IMR-90 (cell line): ENCODE measurements at regions not wholly inside any gene's neighbourhood (a gene's known extent, or its start where the extent isn't known, plus 50 kb on each side); places are given as distances from the start of the nearest gene placed in this dataset.

Source experiments
- ATAC-seq: fragments of 200-7000 bp; cut with Tn5 transposase; 2 replicates; pipeline ENCODE4 v1.9.1; 2020; ENCODE audit warnings: low read depth, mild to moderate bottlenecking, moderate library complexity
- BruUV-seq: library from RNA; stranded (reverse); fragments of 400-500 nt; replicated peaks from 2 replicates; lab custom pipeline; 2021; lab: Mats Ljungman, UMichigan
- CTCF ChIA-PET: fragments of 300-600 bp; formaldehyde crosslinking; extraction: SDS; loops from one replicate; lab custom pipeline; 2021; ENCODE audit warnings: antibody characterized with exemption; lab: Yijun Ruan, JAX
- POLR2A ChIA-PET: fragments of 300-600 bp; sonication (Branson Sonifier 250); formaldehyde crosslinking; loops from one replicate; lab custom pipeline; 2022; ENCODE audit warnings: antibody characterized with exemption; ENCODE audit not compliant: unreplicated experiment; lab: Charles Lee
- DNase-seq: peaks from one replicate; pipeline ENCODE4 v3.0.0; 2013
- H2AFZ ChIP-seq: replicated peaks from 2 replicates; pipeline ENCODE3; 2013; ENCODE audit warnings: low read length, mild to moderate bottlenecking; ENCODE audit not compliant: poor library complexity
- H2AK5ac ChIP-seq: 2 replicates; pipeline ENCODE4 v1.6.1; 2013; ENCODE audit warnings: low read depth, low read length, inconsistent platforms
- H2AK9ac ChIP-seq: replicated peaks from 2 replicates; pipeline ENCODE3; 2013; ENCODE audit warnings: mild to moderate bottlenecking, low read depth, low read length, moderate library complexity; ENCODE audit not compliant: poor library complexity
- H2BK120ac ChIP-seq: 2 replicates; pipeline ENCODE4 v1.6.1; 2013; ENCODE audit warnings: low read depth, low read length, inconsistent platforms
- H2BK15ac ChIP-seq: 3 replicates; pipeline ENCODE4 v1.6.1; 2013; ENCODE audit warnings: low read depth, low read length, inconsistent platforms
- H2BK20ac ChIP-seq: 2 replicates; pipeline ENCODE4 v1.6.1; 2013; ENCODE audit warnings: low read depth, mild to moderate bottlenecking, inconsistent platforms, low read length, moderate library complexity
- H2BK5ac ChIP-seq: 2 replicates; pipeline ENCODE4 v1.6.1; 2013; ENCODE audit warnings: mild to moderate bottlenecking, low read depth, low read length, inconsistent platforms; ENCODE audit not compliant: poor library complexity, severe bottlenecking
- H3K14ac ChIP-seq: replicated peaks from 2 replicates; pipeline ENCODE4 v1.6.1; 2013; ENCODE audit warnings: low read depth, low read length, inconsistent platforms
- H3K18ac ChIP-seq: 2 replicates; pipeline ENCODE4 v1.6.1; 2013; ENCODE audit warnings: low read depth, low read length, control low read depth
- H3K23ac ChIP-seq: 2 replicates; pipeline ENCODE4 v1.6.1; 2013; ENCODE audit warnings: low read depth, low read length, inconsistent platforms
- H3K27ac ChIP-seq: 2 replicates; pipeline ENCODE4 v1.5.1; 2013; ENCODE audit warnings: mild to moderate bottlenecking, control low read depth, low read length; ENCODE audit not compliant: insufficient read depth
- H3K27me3 ChIP-seq: 2 replicates; pipeline ENCODE4 v1.6.1; 2013; ENCODE audit warnings: low read length; ENCODE audit not compliant: control insufficient read depth, insufficient read depth
- H3K36me3 ChIP-seq: 2 replicates; pipeline ENCODE4 v1.6.1; 2013; ENCODE audit warnings: low read length, mixed read lengths; ENCODE audit not compliant: control insufficient read depth, insufficient read depth
- H3K4ac ChIP-seq: 2 replicates; pipeline ENCODE4 v1.6.1; 2013; ENCODE audit warnings: low read depth, low read length, inconsistent platforms
- H3K4me1 ChIP-seq: 2 replicates; pipeline ENCODE4 v1.6.1; 2013; ENCODE audit warnings: low read length, mixed read lengths; ENCODE audit not compliant: control insufficient read depth, insufficient read depth
- H3K4me2 ChIP-seq: 2 replicates; pipeline ENCODE4 v1.6.1; 2013; ENCODE audit warnings: low read depth, mild to moderate bottlenecking, control low read depth, low read length, moderate library complexity
- H3K4me3 ChIP-seq: 2 replicates; pipeline ENCODE4 v1.5.1; 2013; ENCODE audit warnings: low read depth, mild to moderate bottlenecking, control low read depth, low read length, moderate library complexity; ENCODE audit not compliant: insufficient read depth
- H3K56ac ChIP-seq: 2 replicates; pipeline ENCODE4 v1.6.1; 2013; ENCODE audit warnings: low read length, inconsistent platforms; ENCODE audit not compliant: insufficient read depth; ENCODE audit errors: extremely low read depth
- H3K79me1 ChIP-seq, 2 experiments: 2 replicates each; pipeline ENCODE4 v1.6.1; 2013; ENCODE audit warnings: low read length in 2 of 2, inconsistent platforms in 1 of 2, low read depth in 1 of 2
- H3K9ac ChIP-seq: 2 replicates; pipeline ENCODE4 v1.6.1; 2013; ENCODE audit warnings: low read depth, low read length, control low read depth
- H3K9me1 ChIP-seq: 2 replicates; pipeline ENCODE4 v1.6.1; 2013; ENCODE audit warnings: low read length, inconsistent platforms; ENCODE audit not compliant: insufficient read depth
- H3K9me3 ChIP-seq: 2 replicates; pipeline ENCODE4 v1.6.1; 2013; ENCODE audit warnings: low read length; ENCODE audit not compliant: control insufficient read depth, insufficient read depth
- H4K20me1 ChIP-seq: 2 replicates; pipeline ENCODE4 v1.6.1; 2013; ENCODE audit warnings: low read length, inconsistent platforms; ENCODE audit not compliant: insufficient read depth
- H4K5ac ChIP-seq: 2 replicates; pipeline ENCODE4 v1.6.1; 2013; ENCODE audit warnings: mild to moderate bottlenecking, low read depth, low read length, control low read depth
- H4K8ac ChIP-seq, 2 experiments: 2 replicates each; pipeline ENCODE4 v1.6.1; 2013; ENCODE audit warnings: low read depth in 2 of 2, low read length in 2 of 2, control low read depth in 1 of 2, inconsistent platforms in 1 of 2
- H4K91ac ChIP-seq: 2 replicates; pipeline ENCODE4 v1.6.1; 2013; ENCODE audit warnings: low read depth, low read length, inconsistent platforms; ENCODE audit not compliant: insufficient read depth
- POLR2A ChIP-seq: IDR thresholded peaks from 2 replicates; pipeline ENCODE4 v1.6.1; 2012; ENCODE audit warnings: mild to moderate bottlenecking, low read depth, low read length
- WGBS, 2 experiments: methylation state at CpG; one replicate each; pipeline versions ENCODE4 v1.1.5 to v1.1.7; 2013; ENCODE audit warnings: missing lambda C conversion rate in 2 of 2; ENCODE audit not compliant: insufficient read length in 1 of 2; ENCODE audit errors: extremely low coverage in 2 of 2; 5-methylcytosine and 5-hydroxymethylcytosine counted together
- dilution Hi-C: fragments of 300-500 bp; cut with HindIII; formaldehyde crosslinking; loops from one replicate; pipeline ENCODE4 v1.14.3; 2018; ENCODE audit warnings: low sequenced_read_pairs; ENCODE audit not compliant: unreplicated experiment
- in situ Hi-C: fragments of 300-500 bp; cut with MboI; formaldehyde crosslinking; loops from 3 replicates; pipeline ENCODE4 v1.14.3; 2019; ENCODE audit warnings: low sequenced_read_pairs, inconsistent platforms, mixed read lengths
- intact Hi-C: fragments of 100-400 bp; cut with micrococcal nuclease; formaldehyde crosslinking; loops from 2 replicates; pipeline ENCODE4 v1.10.0; 2022

- Histone ChIP-seq H3K56ac (no peak overlapping the region), H3K27ac (no peak overlapping the region), H3K18ac (peak overlapping the region; percentile 42), H4K20me1 (no peaks in the 10 kb centered on the region), H2AK9ac (no peak overlapping the region), H3K36me3 (no peaks in the 10 kb centered on the region), H2BK20ac (peak overlapping the region; percentile 36; the same call in 1 of the 2 replicates), H4K5ac (no peak overlapping the region), H3K4ac (peak overlapping the region; percentile 45; the same call in 1 of the 2 replicates), H4K8ac (no peak overlapping the region), H3K27me3 (no peaks in the 10 kb centered on the region), H3K79me1 (no peaks in the 10 kb centered on the region), H3K14ac (0 out of 2 replicates have a peak overlapping the region, but pooled peaks have one; percentile 2), H3K4me3 (no peak overlapping the region), H2AFZ (no peak overlapping the region), H3K9me3 (peaks cover 3% of the 10 kb centered on the region), H3K4me2 (no peak overlapping the region), H4K91ac (no peak overlapping the region), H2BK5ac (no peak overlapping the region), H3K9me1 (peaks cover 3% of the 10 kb centered on the region; the same call in 1 of the 2 replicates), H2AK5ac (peak overlapping the region; percentile 51; the same call in 1 of the 2 replicates), H2BK15ac (no peak overlapping the region), H3K23ac (no peak overlapping the region), H3K9ac (no peak overlapping the region), H2BK120ac (no peak overlapping the region), H3K4me1 (peaks cover 8% of the 10 kb centered on the region)
- BruUV-seq = no TSS peak
- in situ Hi-C loops = no loop called here
- ChIA-PET CTCF (interaction anchor here (0.6 kb wide), 1 partner anchor 20 kb away, joined by 4 read pairs; no protein-coding TSS in a partner anchor), POLR2A (no interaction called here)
- WGBS, 2 experiments = no CpG with 5 or more reads among the region's 4 CpGs
- dilution Hi-C loops = no loop called here
- no peak for DNase-seq
- ATAC-seq = no peak
- TF ChIP-seq POLR2A = no peak
- intact Hi-C loops = loop anchor here (10.0 kb wide), 1 partner anchor 747 kb away; the partner anchor contains the start of gene PLK2
Observed at GRCh38 chr5:57717555-57717954, 234.9 kb upstream of the ACTBL2 start.
